Memory B cell (primary cell): ENCODE measurements at regions not wholly inside any gene's neighbourhood (a gene's known extent, or its start where the extent isn't known, plus 50 kb on each side); places are given as distances from the start of the nearest gene placed in this dataset.
"Not testable (repeated sequence)": the region's sequence is repeated elsewhere in the genome, so short reads cannot be mapped to it uniquely, and the experiment has no call there.

ENCODE experiments used
- ATAC-seq: fragments of 150-1000 bp; cut with Tn5 transposase; 2 replicates; pipeline ENCODE4 v1.10.0; 2021; ENCODE audit warnings: low read depth, mild to moderate bottlenecking, moderate library complexity
- DNase-seq, 2 donors: peaks; one replicate each; pipeline ENCODE4 v3.0.0; 2022; ENCODE audit warnings: low spot score in 2 of 2
- H3K27ac Mint-ChIP-seq: one replicate; pipeline ENCODE4 v1.8.0; 2022; ENCODE audit warnings: mild to moderate bottlenecking, moderate library complexity, mixed read lengths
- H3K27me3 Mint-ChIP-seq: one replicate; pipeline ENCODE4 v1.8.0; 2022; ENCODE audit warnings: mixed read lengths
- H3K36me3 Mint-ChIP-seq: one replicate; pipeline ENCODE4 v1.8.0; 2022; ENCODE audit warnings: mild to moderate bottlenecking, mixed read lengths
- H3K4me1 Mint-ChIP-seq: one replicate; pipeline ENCODE4 v1.8.0; 2022; ENCODE audit warnings: mixed read lengths
- H3K4me3 Mint-ChIP-seq: one replicate; pipeline ENCODE4 v1.8.0; 2022; ENCODE audit warnings: mild to moderate bottlenecking, moderate library complexity, mixed read lengths
- H3K9me3 Mint-ChIP-seq: one replicate; pipeline ENCODE4 v1.8.0; 2022; ENCODE audit warnings: mixed read lengths

DNA sequence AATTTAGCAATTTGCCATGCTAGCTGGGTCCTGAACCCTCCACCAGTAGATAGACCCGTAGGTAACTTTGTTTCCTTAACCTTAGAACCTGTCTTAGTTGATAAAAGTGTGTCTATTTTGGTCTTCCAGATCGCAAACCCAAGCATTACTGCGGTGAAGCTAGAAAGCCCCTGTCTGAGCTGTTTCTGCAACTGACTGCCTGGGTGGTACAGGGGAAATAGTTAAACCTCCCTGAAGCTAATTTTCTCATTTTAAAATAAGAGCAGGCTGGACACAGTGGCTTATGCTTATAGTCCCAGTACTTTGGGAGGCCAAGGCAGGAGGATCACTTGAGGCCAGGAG, 67.9 kb upstream of the EPCAM start:
- peak; percentile 64 for ATAC-seq
- no peaks in the 10 kb centered on the region for H3K36me3 Mint-ChIP-seq
- H3K27ac Mint-ChIP-seq, result peak overlapping the region; percentile 39

DNA sequence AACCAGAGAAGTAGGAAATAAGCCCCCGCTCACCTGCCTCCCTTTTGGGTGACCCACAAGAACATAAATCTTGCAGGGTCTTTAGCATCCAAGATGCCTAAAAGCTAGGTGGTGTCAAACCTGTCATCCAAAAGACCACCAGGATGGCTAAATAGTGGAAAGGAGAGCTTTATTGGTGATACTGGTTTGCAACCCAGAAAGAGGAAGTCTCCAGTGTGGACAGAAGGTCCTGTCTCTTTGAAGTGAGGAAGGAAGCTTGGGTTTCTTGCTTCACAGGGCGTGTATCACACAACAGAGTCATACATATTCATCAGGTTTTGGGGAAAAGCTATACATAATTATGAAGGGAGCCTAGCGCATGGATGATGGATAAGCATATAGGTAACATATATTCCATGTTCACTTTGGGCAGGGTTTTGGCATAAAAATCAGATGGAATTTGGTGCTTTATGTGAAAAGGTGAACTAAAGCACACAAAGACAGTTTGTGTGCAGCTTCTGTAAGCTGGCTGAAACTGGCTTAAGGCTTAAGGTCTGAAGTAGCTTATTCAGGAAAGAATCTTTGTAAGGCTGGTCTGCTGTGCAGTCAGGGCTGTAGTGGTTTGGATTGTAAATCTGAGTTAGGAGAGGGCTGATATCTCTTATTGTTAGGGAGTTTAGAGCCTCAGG, 68.4 kb upstream of the EPCAM start:
- peaks cover 3% of the 10 kb centered on the region for H3K27me3 Mint-ChIP-seq
- H3K9me3 Mint-ChIP-seq, result no peaks in the 10 kb centered on the region
- ATAC-seq (peak; percentile 94), DNase-seq (peak; percentile 26 to 32)
- H3K36me3 Mint-ChIP-seq, result no peaks in the 10 kb centered on the region
- peak overlapping the region; percentile 63 for H3K4me3 Mint-ChIP-seq
- peaks cover 27% of the 10 kb centered on the region for H3K4me1 Mint-ChIP-seq
- peak overlapping the region; percentile 39 for H3K27ac Mint-ChIP-seq

More for the DNA sequence above, 67.9 kb upstream of the EPCAM start:
- H3K9me3 Mint-ChIP-seq, result no peaks in the 10 kb centered on the region
- peaks cover 27% of the 10 kb centered on the region for H3K4me1 Mint-ChIP-seq
- H3K27me3 Mint-ChIP-seq, result peaks cover 3% of the 10 kb centered on the region
- peak overlapping the region; percentile 63 for H3K4me3 Mint-ChIP-seq
- peak in 1 of 2 donors; percentile 14 for DNase-seq

DNA sequence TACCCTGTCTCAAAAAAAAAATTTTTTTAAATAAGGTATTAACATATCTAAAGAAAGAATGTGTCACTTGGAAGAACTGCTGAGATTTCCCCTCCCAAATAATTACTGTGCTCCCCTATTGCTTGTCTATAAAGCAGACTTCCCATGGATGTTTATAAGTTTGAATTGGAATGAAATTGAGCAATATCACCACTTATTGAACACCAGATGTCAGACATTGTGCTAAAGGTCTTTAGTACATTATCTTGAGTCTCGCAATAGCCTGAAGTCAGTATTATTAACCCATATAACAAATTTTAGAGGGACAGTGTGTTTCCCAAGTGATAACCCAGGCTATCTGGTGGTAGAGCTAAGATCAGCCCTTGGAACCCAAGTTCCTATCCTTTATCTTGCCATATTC, 69.0 kb upstream of the EPCAM start:
- DNase-seq, result no peak
- H3K9me3 Mint-ChIP-seq, result no peaks in the 10 kb centered on the region
- peaks cover 1% of the 10 kb centered on the region for H3K27me3 Mint-ChIP-seq
- H3K4me1 Mint-ChIP-seq, result peaks cover 27% of the 10 kb centered on the region
- no peak for ATAC-seq
- no peaks in the 10 kb centered on the region for H3K36me3 Mint-ChIP-seq
- H3K4me3 Mint-ChIP-seq, result peak overlapping the region; percentile 63
- H3K27ac Mint-ChIP-seq, result no peak overlapping the region

DNA sequence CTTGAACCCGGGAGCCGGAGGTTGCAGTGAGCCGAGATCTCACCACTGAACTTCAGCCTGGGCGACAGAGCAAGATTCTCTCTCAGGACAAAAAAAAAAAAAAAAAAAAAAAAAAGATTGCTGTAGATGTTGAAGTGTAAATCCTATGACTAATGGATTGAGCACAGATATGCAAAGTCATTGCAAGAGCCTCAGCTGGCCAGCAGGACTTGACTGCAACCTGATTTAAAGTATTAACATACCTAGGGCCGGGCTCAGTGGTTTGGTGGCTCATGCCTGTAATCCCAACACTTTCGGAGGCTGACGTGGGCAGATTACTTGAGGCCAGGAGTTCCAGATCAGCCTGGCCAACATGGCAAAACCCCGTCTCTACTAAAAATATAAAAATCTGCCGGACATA, 69.6 kb upstream of the EPCAM start:
- Mint-ChIP-seq H3K4me3 (no peak overlapping the region), H3K27ac (no peak overlapping the region), H3K27me3 (no peaks in the 10 kb centered on the region), H3K9me3 (no peaks in the 10 kb centered on the region), H3K36me3 (no peaks in the 10 kb centered on the region), H3K4me1 (peaks cover 27% of the 10 kb centered on the region)
- ATAC-seq, result no peak
- no peak for DNase-seq

DNA sequence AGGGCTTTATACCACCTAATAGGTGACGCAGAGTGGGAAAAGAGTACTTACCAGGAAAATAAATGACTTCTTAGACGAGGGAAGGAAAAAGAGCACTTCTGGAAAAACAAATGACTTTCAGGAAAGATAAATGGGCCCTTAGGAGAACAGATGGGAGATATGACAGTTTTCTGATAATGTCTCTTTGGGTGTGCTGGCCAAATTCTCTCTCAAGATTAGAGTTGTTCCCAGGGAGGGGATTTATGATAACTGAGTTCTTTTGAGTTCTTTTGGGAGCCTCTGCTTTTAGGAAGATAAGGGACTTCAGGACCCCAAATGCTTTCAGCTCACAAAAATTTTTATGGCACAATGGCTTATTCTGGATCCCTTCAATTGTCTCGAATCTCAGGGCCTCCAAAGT, 70.3 kb upstream of the EPCAM start:
- H3K4me3 Mint-ChIP-seq, result no peak overlapping the region
- no peaks in the 10 kb centered on the region for H3K27me3 Mint-ChIP-seq
- H3K27ac Mint-ChIP-seq, result no peak overlapping the region
- H3K4me1 Mint-ChIP-seq, result peaks cover 26% of the 10 kb centered on the region
- ATAC-seq (no peak), DNase-seq (no peak)
- H3K9me3 Mint-ChIP-seq, result no peaks in the 10 kb centered on the region
- no peaks in the 10 kb centered on the region for H3K36me3 Mint-ChIP-seq

DNA sequence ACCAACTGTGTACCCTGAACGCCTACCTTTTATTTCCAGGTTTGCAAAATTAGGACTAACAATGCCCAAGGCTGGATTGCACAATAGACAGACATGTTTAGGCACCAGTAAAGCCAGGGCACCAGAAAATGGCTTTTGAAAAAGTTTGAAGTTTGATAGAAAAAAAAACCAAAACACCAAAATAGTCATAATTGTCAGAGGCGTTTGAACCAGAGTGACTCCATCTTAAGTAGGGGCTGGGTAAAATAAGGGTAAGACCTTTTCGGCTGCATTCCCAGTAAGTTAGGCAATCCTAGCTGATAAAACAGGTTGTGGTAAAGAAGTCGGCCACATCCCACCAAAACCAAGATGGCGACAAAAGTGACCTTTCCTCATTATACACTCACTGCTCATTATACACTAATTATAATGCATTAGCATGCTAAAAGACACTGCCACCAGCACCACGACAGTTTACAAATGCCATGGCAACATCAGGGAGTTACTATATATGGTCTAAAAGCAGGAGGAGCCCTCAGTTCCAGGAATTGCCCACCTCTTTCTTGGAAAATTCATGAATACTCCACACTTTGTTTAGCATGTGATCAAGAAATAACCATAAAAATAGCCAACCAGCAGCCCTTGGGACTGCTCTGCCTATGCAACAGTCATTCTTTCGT, 71.2 kb upstream of the EPCAM start:
- no peak for DNase-seq

DNA sequence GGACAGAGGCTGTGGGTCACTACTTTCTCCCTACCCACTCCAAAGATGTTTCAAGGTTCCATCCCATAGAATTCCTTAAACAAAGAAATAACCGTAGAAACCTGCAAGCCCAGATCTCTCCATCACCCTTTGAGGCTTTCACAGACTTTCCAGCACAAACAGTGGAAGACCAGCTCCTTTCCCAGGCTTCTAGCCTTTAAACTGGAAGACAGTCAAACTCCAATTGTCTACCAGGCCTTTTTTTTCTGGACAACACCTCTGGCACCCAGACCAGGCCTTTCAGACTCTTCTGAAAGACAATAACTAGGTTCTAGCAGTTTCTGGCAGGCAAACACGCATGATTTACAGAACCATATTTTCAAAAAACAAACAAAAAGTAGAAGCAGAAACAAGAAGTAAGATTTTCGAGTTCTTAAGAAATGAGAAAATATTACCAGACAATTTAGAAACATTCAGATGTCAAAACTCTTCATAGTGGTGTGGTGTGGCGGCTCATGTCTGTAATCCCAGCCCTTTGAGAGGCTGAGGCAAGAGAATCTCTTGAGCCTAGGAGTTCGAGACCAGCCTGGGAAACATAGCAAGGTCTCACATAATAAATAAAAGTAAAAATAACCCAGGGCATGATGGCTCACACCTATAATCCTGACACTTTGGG, 73.0 kb upstream of the EPCAM start:
- H3K4me1 Mint-ChIP-seq, result peaks cover 13% of the 10 kb centered on the region
- H3K36me3 Mint-ChIP-seq, result no peaks in the 10 kb centered on the region

More for the DNA sequence above, 71.2 kb upstream of the EPCAM start:
- Mint-ChIP-seq H3K9me3 (no peaks in the 10 kb centered on the region), H3K36me3 (no peaks in the 10 kb centered on the region), H3K27me3 (no peaks in the 10 kb centered on the region), H3K4me1 (peaks cover 20% of the 10 kb centered on the region), H3K27ac (no peak overlapping the region), H3K4me3 (no peak overlapping the region)
- ATAC-seq, result no peak

DNA sequence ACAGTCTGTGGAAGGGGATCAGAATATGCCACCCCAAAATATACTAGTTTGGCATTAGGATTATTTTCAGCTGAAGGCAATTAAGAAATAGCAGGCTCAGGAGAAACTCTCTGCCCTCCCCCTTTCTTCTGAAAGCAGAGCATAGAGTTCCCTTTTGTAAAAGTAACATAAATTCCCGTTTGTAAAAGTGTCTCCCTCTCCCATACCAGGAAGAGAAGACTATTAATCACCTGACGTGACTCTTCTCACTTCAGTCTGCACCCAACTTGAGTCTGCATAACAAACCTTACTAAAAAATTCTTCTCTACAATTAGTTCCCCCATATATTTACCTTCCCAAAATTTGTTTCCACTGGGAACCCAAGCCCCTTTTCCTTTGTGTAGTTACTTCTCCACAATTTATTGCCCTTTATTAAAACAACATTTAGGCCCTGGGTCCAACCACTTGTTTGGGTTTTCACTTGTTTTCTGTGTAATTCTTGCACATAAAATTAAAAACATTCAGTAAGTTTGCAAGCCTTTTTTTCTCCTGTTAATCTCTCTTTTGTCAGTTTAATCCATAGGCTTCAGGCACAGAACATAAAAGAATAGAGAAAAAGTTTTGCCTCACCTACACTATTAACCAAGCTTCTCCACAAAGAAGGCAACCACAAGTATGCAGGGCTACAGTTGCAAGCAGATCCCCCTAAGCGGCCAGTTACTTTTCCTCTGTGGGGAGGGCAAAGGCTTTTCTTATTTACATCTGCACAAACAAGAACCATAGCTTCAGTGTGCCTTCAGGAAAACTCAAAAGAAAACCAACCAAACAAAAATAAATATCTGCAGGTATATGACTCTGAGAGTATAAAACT, 73.8 kb upstream of the EPCAM start:
- no peak overlapping the region for H3K27ac Mint-ChIP-seq
- H3K27me3 Mint-ChIP-seq, result no peaks in the 10 kb centered on the region
- no peaks in the 10 kb centered on the region for H3K36me3 Mint-ChIP-seq
- ATAC-seq, result no peak
- no peak for DNase-seq
- no peaks in the 10 kb centered on the region for H3K9me3 Mint-ChIP-seq
- peaks cover 6% of the 10 kb centered on the region for H3K4me1 Mint-ChIP-seq
- no peak overlapping the region for H3K4me3 Mint-ChIP-seq

More for the DNA sequence above, 73.0 kb upstream of the EPCAM start:
- no peaks in the 10 kb centered on the region for H3K9me3 Mint-ChIP-seq
- H3K27me3 Mint-ChIP-seq, result no peaks in the 10 kb centered on the region
- no peak overlapping the region for H3K27ac Mint-ChIP-seq
- ATAC-seq (no peak), DNase-seq (no peak)
- no peak overlapping the region for H3K4me3 Mint-ChIP-seq

DNA sequence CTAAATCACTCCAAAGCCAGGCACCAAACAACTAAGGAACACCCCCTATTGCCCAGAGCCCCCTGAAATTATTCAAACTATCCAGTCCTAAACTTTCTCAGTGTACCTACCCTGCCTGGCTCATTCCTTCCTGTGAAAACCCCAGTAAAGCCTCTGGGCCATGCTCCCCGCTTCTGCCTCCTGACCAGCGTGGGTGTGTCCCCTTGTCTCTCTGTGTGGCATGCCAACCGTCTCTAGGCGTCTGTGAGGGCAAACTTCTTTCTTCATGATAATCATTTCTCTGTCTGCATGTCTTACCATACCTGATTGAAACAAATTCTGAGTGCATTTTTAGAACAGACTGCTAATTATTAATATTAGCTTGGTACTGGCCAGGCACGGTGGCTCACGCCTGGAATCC, 75.1 kb upstream of the EPCAM start:
- Mint-ChIP-seq H3K4me1 (peaks cover 2% of the 10 kb centered on the region), H3K4me3 (no peak overlapping the region)

DNA sequence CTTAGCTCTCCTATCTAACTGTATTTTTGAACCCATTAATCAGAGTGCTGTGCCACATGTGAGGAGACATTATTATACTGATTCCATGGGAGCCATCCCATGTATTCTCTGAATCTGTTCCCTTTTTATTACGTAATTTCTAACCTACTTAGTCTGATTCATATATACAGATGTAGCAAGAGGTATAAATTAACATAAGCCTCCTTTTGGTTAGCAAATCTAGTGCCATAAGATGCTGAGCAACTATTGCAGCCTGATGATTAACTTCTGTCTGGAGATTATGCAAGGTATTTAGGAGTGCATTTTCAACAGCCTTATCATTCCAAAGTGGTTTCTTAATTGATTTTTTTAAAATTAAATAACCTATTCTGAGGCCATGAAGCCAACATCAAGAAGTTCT, 80.2 kb upstream of the EPCAM start:
- ATAC-seq (no peak), DNase-seq (no peak)
- H3K9me3 Mint-ChIP-seq, result no peaks in the 10 kb centered on the region
- no peak overlapping the region for H3K27ac Mint-ChIP-seq
- H3K36me3 Mint-ChIP-seq, result no peaks in the 10 kb centered on the region
- no peaks in the 10 kb centered on the region for H3K27me3 Mint-ChIP-seq
- H3K4me1 Mint-ChIP-seq, result no peaks in the 10 kb centered on the region
- H3K4me3 Mint-ChIP-seq, result no peak overlapping the region

More for the DNA sequence above, 75.1 kb upstream of the EPCAM start:
- Mint-ChIP-seq H3K9me3 (no peaks in the 10 kb centered on the region), H3K27ac (no peak overlapping the region), H3K36me3 (no peaks in the 10 kb centered on the region), H3K27me3 (no peaks in the 10 kb centered on the region)
- ATAC-seq (no peak), DNase-seq (no peak)

DNA sequence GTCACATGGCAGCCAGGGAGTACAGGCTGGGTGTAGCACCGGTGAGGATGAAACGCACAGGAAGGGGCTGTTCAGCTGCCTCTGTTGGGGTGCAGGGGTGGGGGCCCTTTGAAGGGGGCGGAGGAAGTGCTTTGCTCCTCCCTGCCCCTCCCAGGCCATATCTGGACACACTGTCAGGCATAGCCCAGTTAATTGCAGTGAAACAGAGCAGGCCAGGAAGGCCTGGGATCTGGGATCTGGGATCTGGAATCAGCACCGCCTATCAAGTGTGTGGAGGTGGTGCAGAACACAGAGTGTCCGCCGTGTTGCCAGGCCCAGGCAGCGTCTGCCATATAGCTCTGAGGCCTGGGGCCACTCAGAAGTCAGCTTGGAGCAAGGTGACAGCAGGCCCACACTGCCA, 85.5 kb upstream of the EPCAM start:
- no peaks in the 10 kb centered on the region for H3K27me3 Mint-ChIP-seq
- no peak for ATAC-seq
- no peaks in the 10 kb centered on the region for H3K4me1 Mint-ChIP-seq
- no peak for DNase-seq
- H3K4me3 Mint-ChIP-seq, result no peak overlapping the region
- no peaks in the 10 kb centered on the region for H3K9me3 Mint-ChIP-seq
- no peaks in the 10 kb centered on the region for H3K36me3 Mint-ChIP-seq
- no peak overlapping the region for H3K27ac Mint-ChIP-seq

DNA sequence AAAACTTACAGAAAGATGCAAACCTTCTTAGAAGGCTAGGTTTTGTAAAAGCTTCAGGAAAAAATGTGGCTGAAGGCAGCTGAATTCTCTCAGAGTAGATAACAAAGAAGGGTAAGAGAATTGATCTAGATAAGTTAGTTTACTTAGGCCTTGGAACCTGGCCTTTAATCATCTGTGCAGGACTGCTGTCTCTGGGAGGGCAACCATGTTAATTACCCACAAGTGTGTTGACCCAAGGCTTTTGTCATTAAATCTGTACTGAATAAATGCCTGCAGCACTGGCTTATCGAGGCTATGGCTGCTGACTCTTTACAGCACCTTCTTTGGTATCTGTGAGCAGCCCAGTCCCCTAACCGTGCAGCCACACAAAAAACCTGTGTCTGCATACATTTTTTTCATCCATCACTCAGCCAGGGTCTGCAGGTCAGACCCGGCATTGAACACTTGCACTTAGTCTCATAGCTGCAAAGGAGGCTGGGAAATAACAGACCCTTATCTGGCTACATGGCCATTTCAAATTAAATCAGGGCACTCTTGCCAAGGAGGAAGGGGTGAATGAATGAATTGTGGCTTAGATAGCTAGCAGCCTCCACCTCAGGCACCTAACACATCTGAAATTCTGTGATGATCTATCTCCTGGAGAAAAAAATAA, 86.4 kb upstream of the EPCAM start:
- Mint-ChIP-seq H3K4me1 (no peaks in the 10 kb centered on the region), H3K27ac (no peak overlapping the region), H3K27me3 (no peaks in the 10 kb centered on the region), H3K4me3 (no peak overlapping the region), H3K36me3 (peaks cover 3% of the 10 kb centered on the region), H3K9me3 (no peaks in the 10 kb centered on the region)
- no peak for ATAC-seq
- no peak for DNase-seq

DNA sequence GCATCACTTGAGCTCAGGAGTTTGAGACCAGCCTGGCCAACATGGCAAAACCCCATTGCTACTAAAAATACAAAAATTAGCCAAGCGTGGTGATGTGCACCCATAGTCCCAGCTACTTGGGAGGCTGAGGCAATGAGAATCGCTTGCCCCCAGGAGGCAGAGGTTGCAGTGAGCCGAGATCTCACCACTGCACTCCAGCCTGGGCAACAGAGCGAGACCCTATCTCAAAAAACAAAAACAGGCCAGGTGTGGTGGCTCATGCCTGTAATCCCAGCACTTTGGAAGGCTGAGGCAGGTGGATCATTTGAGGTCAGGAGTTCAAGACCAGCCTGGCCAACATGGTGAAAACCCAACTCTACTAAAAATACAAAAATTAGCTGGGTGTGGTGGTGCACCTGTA, 89.6 kb upstream of the EPCAM start:
- ATAC-seq, H3K27ac Mint-ChIP-seq, H3K4me1 Mint-ChIP-seq, H3K4me3 Mint-ChIP-seq, DNase-seq, H3K27me3 Mint-ChIP-seq, H3K36me3 Mint-ChIP-seq, H3K9me3 Mint-ChIP-seq: not testable (repeated sequence)
